ENCODE measurements at regions not wholly inside any gene's neighbourhood (a gene's known extent, or its start where the extent isn't known, plus 50 kb on each side); places are given as distances from the start of the nearest gene placed in this dataset.
"Not testable (repeated sequence)": the region's sequence is repeated elsewhere in the genome, so short reads cannot be mapped to it uniquely, and the experiment has no call there.

DNA sequence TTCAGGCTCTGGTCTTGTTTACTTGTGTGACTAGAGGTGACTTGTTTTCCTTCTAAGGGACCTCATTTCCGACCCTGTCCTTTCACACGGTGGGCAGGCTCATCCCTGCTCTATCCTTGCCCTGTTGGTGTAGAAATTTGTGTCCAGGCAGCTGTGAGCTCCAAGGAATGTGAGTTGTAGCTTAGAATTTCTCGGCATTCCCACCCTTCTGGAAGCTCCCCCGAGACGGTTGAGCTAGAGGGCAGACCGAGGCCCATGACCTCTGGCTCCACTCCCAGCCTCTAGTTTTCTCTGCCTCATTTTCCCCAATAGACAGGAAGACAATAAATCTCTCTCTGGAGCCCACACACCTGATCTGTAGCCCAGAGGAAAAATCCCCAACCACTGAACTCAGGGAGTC is 100.9 kb downstream of the NAV1 start:
- no peak for DNase-seq

DNA sequence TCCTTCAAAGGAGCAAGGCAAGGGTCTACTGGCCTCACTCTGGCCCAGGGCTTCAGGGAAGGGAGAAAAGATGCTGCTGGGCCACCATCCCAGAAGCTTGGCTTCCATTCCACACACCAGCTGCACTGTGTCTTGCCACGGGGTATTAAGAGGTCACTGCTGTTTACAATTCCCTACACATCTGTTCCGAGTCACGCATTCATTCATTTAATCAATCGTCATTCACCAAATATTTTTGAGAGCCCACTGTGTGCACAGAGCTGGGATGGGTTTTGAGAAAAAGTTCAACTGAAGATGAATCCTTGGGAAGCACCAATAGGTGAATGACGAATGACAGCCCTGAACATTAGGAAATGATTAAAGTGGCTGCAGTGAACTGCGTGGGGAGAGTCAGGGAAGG is 101.7 kb downstream of the NAV1 start:
- DNase-seq: no peak

DNA sequence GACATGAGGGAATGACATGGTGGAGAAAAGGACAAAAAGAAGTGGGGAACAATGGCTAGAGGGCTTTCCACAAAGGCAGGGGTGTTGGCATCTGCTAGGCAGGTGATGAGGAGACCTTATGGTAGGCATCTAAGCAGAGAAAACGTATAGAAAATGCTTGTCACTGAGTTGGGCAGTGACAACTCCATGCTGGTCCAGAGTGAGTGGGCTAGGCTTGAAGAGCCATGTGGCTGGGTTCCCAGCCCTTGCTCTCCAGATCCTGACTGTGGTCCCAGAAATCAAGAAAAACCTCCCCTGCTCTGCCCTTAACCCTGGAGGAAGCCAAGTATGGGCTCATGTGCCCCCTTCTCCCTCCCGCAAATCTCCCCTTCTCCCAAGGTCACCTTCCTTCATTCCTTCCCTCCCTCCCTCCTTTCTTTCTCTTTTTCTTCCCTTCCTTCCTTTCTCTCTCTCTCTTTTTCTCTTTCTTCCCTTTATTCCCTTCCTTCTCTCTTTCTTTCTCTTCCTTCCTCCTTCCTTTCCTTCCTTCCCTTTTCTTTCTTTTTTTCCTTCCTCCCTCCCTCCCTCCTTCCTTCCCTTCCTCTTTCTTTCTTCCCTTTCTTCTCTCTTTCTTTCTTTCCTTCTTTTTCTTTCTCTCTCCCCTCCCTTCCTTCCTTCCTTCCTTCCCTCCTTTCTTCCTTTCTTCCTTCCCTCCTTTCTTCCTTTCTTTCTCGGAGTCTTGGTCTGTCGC is 102.8 kb downstream of the NAV1 start:
- no peak for DNase-seq

DNA sequence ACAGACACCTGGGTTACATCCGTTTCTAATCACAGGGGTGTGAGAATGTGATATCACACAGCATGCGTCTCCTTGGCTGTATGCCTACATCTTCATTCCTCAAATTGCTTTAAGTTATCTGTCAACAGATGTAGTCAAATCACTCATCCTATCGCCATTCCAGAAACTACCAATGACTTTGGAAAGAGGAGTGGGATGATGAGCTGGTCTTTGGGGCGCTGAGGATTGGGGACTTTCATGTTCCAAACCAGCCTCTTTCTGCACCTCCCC is 104.8 kb downstream of the NAV1 start:
- no peak for DNase-seq

DNA sequence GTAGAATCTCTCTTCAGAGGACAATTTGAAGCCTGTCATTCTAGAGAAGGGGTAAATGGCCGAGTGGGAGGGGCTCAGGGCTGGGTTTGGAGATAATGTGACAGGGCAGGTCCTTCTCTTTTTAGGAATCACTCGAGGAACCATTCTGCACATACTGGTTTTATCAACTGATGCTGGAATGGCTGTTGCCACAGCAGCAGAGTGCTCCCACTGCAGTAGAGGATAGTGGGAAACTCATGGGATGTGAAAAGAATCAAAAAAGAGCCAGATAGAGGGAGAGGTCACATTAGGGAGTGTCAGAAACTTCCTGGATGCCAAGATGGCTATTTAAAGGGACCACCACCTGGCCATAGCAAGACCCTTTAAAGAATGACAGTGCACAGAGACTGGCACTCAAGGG is 105.3 kb downstream of the NAV1 start:
- DNase-seq: no peak

DNA sequence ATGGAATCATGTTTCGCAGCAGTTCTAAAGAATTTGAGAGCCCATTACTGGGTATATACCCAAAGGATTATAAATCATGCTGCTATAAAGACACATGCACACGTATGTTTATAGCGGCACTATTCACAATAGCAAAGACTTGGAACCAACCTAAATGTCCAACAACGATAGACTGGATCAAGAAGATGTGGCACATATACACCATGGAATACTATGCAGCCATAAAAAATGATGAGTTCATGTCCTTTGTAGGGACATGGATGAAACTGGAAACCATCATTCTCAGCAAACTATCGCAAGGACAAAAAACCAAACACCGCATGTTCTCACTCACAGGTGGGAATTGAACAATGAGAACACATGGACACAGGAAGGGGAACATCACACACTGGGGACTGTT is 106.1 kb downstream of the NAV1 start:
- DNase-seq: not testable (repeated sequence)

DNA sequence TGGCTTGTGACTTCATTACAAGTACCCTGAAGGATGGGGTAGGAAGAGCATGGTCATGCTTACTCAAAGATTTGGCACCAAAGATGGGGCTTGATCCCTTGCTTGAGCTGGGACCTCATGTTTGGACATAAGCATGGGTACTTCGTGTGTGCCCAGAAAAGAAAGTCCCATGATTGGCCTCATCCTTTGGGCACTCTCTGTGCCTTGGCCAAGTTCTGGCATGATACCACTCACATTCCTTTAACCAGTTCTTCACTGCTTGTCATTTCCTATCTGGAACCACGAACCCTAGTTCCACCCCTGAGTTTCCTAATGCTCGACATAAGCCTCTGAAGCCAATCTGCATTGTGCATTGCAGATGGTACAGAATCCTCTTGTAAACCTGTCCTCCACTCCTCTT is 107.0 kb downstream of the NAV1 start:
- no peak for DNase-seq

DNA sequence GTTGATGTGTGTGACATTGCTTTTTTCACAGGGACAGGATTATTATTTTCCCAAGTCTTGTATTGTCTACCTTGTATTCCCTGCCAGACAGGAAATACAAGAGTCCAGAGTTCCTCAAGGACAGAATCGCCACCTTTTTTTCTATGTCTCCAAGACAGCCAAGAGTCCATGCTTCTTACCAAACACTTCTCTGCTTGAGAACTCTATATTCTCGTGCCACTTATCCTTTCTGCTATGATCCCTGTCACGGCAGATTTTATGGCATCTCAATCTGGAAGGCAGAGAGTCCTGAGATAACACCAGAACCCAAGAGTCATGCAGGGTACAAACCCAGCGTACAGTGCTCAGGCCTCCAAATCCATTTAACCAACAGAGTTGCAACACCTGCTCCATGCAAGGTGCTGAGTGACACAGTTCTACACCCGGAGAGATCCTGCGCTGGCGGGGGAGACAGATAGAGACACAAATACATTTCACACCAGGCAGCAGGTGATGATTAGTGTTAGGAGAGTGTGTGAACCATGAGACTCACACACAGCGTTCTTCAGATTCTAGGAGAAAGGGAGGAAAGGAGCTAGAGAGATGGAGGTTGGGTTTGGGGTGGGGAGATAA is 107.6 kb downstream of the NAV1 start:
- no peak for DNase-seq

DNA sequence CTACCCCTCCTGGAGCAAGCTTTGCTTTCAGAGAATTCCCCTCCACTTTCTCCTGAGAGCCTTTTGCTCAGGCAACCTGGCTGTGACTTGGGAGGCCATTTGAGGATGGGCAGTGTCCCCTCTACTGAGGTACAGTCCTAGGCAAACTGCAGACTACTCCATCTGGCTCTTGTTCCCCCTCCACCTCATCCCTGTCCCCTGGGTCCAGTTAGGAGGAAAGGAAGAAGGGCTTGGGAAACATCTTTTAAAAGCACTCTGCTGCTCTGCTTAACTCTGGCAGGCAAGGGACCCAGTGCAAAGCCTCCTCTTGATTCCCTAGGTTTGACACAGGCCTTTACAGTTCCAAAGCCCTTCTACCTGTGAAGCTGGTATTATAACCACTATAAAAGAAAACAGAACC is 108.2 kb downstream of the NAV1 start:
- DNase-seq: no peak

DNA sequence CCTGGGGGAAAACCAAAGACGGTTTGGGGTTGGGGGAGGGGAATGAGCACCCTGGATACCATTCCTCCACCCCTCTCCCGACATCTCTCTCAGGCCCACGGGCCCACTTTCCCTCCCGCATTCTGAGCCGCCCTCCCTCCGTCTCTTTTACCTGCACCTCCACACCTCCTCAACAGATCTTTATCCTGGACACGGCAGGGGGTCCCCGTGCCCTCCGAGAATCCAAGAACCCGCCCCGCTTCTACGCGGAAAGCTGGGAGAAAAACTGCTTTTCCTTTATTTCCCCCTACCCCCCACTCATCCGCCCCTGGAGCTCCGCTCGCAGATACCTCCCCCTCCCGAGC is 108.8 kb downstream of the NAV1 start:
- DNase-seq: no peak

DNA sequence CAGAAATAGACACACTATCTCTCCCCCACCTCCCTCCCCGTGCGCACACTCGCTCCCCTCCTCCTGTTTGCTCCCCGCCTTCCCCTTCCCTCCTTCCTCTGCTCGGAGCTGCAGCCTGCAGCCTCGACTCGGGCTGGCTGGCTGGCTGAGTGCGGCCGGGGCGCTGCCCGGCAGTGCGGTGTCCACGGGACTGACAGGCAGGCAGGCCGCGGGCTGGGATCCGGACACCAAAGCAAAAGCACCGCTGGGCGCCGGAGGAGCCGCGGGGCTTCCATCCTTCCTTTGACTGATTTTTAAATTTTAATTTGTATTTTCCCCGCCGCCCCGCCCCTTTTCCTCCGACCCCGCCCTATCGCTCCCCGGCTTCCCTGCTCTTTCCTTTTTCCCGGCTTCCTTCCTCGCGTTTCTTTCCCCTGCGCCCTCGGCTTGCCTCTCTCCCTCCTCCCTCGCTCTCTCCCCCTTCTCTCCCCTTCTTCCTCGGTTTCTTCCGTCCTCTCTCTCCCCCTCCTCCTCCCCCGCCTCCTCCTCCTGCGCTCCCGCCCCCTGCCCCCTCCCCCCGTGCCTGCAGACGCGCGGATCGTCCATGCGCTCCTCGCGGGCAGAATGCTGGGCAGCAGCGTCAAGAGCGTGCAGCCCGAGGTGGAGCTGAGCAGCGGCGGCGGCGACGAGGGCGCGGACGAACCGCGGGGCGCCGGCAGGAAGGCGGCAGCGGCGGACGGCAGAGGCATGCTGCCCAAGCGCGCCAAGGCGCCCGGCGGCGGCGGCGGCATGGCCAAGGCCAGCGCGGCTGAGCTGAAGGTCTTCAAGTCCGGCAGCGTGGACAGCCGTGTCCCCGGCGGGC is 109.4 kb downstream of the NAV1 start:
- DNase-seq: no peak

DNA sequence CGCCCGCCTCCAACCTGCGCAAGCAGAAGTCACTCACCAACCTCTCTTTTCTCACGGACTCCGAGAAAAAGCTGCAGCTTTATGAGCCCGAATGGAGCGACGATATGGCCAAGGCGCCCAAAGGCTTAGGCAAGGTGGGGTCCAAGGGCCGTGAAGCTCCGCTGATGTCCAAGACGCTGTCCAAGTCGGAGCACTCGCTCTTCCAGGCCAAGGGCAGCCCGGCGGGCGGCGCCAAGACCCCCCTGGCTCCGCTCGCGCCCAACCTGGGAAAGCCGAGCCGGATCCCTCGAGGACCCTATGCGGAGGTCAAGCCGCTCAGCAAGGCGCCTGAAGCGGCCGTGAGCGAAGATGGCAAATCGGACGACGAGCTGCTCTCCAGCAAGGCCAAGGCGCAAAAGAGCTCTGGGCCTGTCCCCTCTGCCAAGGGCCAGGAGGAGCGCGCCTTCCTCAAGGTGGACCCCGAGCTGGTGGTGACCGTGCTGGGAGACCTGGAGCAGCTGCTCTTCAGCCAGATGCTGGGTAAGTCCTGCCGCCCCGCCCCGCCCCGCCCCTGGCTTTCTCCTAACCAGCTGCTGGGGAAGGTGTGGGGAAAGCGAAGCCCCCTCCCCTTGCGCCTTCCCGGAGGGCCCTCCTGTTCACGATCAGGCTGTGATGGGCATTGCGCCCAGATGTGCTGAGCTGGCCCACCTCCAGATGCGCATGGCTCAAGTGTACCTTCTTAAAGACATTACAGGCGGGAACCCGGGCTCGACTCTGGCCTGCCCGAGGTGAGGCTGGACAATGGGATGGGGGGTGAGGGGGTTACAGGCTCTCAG is 110.2 kb downstream of the NAV1 start:
- no peak for DNase-seq

DNA sequence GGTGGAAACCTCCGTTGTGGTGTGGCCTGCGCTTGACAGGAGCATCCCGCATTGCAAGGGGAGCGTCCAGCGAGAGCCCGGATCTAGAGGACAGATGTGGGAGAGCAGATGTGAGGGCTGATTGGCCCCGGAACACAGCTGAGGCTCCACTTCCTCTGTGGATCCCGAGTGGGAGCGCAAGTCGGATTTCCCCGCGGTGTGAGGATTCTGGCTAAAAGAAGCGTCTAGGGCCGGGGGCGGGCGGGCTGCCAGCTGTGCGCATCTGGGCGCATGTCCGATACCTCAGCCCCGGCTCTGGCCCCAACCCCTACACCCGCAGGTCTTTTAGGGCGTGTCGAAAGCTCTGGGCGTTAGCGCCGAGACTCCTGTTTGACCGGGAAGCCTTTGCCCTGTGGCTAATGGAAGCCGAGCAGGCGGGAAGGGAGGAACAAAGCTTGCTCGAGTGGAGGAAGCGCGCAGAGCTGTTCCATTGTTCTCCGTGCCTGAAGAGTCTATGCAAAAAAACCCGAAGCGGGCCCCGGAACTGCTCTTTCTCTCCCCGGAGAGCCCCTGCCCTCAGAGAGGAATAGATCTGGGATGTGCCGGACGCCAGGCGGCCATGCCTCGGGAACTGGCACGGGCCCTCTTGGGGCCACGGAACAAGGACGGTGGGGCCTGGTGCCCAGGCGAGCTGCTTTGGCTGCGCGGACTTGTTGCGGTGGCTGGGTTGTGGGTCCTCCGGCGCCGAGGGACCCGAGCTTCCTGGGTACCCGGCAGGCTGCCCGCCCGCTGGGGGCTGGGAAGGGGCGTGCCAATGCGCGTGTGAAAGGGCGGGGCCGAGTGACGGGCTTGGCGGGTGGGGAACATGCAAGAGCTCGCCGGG is 111.1 kb downstream of the NAV1 start:
- DNase-seq: no peak

DNA sequence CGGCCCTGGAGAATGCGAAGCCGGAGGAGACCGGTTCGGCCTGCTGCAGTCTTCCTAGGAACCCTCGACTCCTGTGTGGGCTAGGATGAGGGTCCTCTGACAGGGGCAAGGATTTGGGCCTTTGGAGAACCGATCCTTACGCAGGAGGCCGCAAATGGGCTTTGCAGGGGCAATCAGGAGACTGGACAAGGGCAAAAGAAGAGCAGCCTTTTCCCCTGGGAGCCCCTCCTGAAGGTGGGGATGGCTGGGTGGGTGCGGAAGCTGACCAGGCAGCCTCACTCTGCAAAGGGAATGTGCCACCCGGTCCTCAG is 111.7 kb downstream of the NAV1 start:
- no peak for DNase-seq

DNA sequence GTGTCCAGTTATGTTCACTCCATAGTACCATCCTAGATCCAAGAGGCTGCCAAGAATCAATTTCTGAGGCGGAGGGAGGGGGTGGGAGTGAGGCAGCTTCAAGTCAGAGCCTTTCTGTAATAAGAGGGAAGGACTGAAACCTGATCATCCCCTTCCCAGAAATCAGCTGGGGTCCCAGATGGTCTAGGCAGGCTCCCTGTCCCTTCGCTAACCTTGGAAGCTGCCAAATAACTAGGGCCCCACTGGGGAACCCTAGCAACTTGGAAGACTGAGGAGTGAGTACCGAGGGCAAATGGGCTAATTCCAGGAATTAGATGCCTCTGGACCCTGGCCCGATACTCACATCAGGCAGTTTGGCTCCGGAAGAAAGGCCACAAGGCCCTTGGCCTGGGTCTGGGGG is 113.3 kb downstream of the NAV1 start:
- DNase-seq: no peak

DNA sequence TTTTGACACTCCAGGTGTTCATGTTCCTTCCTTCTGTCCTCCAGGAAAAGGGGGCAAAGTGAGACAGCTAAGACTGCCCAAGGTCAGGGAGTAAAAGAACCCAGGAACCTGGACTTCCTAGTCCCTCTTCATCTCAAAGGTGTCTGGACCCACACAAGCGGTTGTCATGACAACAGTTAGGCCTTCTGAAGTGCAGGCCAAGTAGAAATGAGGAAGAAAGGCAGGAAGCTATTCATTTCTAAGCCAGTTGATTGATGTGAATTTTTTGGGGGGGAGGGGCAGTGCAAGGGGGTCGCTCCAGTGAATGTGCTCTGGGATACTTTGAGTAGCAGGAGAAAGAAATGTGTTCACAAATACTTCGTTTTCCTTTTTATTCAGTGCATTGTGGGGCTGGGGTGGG is 114.3 kb downstream of the NAV1 start:
- DNase-seq: no peak

DNA sequence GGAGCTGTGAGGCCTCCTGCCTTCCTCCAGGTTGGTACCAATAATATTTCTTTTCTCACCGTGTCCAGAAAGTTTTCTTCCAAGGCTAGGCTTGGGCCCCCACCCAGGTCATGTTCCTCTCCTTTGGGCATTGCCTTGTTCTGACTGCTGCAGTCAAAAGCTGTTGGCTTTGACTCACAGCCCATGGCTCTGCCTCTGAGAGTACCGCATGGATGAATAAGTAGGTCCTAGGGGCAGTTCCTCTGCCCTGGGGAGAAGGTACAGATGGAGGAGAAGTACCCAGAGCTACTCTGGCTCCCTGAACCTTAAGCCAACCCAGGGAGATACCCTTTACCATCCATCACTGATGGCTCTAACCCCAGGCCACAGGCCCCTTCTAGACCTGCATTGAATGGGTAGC is 115.0 kb downstream of the NAV1 start:
- no peak for DNase-seq

DNA sequence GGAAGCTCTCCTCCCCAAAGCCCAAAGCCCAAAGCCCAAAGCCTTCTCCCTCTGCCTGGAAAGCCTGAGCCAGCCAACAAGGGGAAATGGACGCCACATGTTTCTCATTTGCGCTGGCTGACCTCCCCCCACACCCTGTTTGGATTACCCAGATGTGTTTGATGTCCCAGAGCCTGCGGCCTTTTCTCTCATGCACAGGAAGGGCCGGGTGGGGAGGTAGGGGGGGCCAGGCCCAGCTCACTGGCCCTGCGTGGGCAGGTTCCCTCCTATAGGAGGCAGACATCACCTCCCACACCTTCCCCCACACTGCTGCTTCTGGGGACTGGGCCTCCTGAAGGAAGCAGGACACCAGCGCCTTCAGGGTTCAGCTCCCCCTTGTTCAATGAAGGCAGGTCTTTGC is 116.3 kb downstream of the NAV1 start:
- no peak for DNase-seq

DNA sequence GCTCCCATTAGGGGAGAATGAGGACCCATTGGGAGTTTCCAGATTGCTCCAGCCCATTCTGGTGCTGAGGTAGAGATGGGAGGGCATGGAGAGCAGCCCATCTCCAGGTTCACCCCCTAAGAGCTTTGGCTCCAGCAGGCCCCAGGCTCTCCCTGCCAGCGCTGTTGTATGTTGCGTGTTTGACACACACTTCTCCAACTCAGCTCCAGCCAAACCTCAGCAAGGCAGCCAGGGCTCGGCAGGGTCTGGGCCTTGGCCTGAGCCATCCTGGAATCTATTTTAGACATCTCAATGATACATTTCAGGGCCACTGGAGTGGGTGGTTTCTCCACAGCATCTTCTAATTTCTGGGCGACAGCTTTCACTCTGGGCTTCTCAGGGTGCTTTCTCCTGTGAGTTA is 117.0 kb downstream of the NAV1 start:
- no peak for DNase-seq

DNA sequence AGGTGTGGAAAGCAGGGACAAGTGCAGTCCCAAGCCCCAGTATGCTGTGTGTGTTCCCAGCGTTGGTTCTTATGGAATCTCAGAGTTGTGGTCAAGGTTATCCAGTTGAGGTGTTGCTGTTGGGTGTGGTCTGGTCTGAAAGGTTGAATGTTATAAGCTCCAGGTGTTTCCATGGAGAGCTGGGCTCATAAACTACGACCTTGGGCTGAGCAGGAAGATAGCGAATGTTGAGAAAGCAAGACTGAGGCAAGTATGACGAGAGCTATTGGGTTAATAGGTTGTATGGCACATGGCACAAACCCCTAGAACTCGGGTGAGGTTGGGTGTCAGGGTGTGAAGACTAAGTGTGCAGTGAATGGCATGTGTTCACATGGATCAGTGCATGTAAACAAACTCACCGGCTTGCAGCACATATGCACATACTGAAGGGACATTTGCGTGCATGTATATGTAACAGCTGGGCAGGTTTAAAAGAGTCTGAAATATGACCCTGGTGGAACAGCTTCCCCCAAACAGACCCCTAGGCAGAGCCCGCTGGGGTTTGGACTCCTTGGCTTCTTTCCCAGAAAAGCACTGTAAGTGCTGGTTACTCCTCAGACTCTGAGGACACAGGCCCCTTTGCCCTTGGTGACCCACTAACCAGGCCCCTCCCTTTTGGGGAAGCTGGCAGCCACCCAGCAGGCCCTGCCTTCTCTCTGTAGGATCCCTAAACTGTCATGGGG is 117.5 kb downstream of the NAV1 start:
- DNase-seq: no peak

DNA sequence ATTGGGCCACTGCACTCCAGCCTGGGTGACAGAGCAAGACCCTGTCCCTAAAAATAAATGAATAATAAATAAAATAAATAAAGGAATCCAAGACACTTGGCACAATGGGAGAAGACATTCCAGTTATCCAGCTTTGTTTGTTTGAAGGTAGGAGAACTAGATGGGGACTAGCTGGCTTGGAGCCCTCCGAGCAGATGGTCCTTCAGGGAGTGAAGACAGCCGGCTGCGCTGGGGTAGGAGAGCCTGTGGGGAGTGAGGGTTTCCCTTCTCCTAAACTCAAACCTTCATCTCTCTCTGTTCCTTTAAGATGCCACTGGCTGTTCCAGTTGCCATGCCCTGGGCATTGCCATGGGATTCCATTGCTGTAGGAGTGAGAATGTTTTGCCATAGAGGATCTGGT is 120.6 kb downstream of the NAV1 start:
- DNase-seq: no peak
